Hematopoietic multipotent progenitor cell (in vitro differentiated cells): ENCODE measurements at regions not wholly inside any gene's neighbourhood (a gene's known extent, or its start where the extent isn't known, plus 50 kb on each side); places are given as distances from the start of the nearest gene placed in this dataset.
"Not testable (repeated sequence)": the region's sequence is repeated elsewhere in the genome, so short reads cannot be mapped to it uniquely, and the experiment has no call there.

Experiments
- DNase-seq, 3 donors: peaks; one replicate each; pipeline ENCODE4 v3.0.0-alpha.2; 2011 to 2015; ENCODE audit warnings: low read depth in 2 of 3, low spot score in 2 of 3

DNA sequence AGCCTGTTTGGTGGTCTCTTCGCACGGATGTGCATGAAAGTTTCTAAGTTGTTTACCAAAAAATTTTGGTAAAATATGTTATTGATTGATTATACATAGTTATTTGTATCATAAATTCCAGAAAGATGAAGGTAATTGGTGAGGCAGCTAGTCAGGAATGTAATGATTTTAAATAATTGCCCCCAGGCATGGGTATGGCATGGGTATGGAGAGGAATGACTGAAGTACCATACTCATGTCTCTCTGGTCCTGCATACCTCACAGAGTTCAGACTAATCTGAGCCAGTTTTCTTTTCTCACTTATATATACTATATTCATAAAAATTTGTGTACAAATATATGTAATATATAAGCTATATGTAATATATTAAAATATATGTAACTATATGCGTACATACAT is 329.0 kb upstream of the TECRL start:
- no peak for DNase-seq

DNA sequence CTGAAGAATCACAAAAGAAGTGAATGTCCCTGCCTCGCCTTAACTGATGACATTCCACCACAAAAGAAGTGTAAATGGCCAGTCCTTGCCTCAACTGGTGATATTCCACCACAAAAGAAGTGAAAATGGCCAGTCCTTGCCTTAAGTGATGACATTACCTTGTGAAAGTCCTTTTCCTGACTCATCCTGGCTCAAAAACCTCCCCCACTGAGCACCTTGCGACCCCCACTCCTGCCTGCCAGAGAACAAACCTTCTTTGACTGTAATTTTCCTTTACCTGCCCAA is 328.5 kb upstream of the TECRL start:
- not testable (repeated sequence) for DNase-seq

DNA sequence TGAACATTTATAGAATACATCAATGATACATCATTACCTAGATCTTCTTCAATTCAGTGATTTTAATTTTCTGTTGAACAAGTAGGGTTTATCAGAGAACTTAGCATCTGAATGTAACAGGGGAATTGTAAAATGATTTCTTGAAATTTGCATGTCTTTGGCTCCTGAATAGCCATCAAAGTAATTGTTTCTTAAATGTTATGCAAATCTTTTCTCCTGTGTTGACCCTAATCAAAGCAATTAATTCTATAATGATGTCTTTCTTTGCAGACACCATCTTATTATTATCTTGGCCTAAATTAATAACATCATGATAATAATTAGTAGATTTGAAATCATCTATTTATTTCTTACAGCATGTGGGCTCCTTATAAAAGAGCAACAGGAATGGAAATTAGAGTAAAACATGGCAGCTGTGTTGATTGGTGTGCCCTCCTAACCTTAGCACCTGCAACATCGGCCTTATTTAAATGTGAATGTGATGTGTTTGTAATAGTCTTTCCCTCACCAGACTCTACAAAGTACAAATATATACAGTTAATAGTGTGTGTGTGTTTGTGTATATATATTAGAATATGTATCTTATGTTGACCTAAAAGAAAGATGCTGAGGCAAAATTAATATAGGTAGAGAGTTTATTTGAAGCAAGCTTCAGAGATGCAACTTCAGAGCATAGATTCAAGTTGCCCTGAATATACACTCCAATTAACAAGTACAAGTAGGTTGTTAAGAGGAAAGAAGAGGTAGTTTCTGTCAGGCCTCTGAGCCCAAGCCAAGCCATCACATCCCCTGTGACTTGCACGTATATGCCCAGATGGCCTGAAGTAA is 328.0 kb upstream of the TECRL start:
- DNase-seq: no peak

DNA sequence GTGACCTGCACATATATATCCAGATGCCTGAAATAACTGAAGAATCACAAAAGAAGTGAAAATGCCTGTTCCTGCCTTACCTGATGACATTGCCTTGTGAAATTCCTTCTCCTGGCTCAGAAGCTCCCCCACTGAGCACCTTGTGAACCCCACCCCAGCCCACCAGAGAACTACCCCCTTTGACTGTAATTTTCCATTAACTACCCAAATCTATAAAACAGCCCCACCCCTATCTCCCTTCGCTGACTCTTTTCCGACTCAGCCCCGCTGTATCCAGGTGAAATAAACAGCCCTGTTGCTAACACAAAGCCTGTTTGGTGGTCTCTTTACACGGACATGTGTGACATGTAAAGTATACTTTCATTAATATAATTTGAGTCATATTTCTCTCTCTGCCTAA is 320.3 kb upstream of the TECRL start:
- no peak for DNase-seq

DNA sequence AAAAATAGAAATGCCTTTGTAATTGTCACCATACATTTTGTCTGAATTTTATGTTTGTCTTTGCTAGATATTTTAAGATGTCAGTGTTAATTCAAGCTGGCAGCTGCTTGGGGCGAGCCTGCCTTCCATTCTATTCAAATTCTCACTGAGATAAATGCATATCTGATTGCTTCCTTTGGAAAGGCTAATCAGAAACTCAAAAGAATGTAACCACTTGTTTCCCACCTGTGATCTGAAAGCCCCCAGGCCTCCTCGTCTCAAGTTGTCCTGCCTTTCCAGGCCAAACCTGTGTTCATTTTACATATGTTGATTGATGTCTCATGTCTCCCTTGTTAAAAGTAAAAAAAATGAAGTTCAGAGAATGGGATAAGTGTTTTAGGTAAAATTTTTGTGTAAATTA is 318.7 kb upstream of the TECRL start:
- no peak for DNase-seq

DNA sequence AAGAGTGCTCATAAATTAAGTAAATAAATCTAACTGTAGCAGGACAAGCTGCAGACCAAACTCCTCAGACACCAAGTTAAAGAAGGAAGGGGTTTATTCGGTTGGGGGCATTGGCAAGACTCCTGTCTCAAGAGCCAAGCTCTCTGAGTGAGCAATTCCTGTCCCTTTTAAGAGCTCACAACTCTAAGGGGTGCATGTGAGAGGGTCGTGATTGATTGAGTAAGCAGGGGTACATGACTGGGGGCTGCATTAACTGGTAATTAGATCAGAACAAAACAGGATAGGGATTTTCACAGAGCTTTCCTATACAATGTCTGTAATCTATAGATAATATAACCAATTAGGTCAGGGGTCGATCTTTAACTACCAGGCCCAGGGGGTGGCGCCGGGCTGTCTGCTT is 318.1 kb upstream of the TECRL start:
- DNase-seq: not testable (repeated sequence)

DNA sequence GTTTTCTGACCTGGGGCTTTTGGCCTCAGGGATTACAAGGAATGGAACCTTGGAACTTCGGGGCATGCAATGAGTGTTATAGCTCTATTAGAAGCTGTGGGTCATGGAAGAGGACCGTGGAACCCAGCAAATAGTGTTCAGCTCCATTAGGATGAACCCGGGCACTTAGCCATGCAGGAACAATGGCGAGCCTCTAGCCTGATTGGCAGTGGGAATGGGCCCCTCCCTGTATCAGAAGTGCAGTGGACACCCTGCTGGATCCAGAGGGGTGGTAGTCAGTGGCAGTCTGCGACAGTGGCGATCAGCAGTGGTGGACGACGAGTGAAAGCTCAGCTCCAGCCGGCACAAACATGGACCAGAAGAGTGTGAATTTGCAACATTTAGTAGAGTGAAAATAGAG is 315.4 kb upstream of the TECRL start:
- no peak for DNase-seq

DNA sequence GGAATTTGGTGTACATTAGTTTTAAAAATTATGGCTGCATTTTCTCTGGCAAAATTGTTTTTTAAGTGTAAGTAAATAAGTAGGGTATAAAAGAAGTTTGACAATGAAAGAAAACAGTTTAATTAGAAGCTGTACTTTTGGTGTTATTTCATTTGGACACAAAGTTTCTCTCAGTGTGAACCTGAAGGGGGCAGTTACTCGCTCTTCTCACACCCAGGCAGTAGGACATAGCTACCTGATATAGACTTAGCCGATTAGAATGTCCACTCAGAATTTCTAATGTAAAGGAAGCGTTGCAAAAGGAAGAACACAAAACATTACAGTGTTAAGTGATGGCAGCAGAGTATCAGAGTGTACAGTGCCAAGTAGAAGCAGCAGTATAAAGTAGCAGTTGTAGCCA is 311.9 kb upstream of the TECRL start:
- DNase-seq: no peak

DNA sequence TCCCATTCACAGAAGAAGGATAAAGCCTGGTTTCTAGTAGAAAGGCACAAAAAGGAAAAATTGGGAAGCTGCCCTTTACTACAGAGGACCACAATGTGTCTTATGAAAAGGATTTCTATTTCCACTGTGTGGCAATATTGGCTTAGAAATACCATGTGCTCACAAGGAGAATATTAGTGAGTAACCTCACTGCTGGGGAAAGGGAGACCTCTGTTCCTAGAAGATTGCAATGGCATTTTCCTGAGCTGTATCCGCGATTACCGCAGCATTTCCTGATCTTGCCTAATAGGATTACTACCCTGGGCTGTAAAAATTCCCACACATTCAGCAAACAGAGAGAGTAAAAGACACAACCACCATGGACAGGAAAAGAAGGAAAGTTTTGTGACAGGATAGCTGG is 308.8 kb upstream of the TECRL start:
- DNase-seq: no peak

DNA sequence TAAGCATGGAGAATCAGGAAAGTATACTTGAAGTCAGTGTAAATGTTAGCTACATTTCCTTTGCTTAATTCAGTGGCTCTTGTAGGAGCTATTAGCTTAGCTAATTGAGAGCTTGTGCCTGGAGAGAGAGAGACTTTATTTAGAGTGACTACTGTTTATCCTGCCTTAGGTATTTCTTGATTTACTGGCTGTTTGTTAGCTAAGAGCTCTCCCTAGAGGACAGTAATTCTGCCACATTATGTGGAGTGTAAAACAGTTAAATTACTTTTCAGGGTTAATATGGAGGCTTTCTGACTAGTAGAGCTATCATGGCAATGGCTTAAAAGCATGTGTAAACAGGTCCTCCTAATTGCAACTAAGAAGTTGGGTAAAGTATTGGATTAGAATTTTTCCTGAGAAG is 306.5 kb upstream of the TECRL start:
- DNase-seq: no peak

DNA sequence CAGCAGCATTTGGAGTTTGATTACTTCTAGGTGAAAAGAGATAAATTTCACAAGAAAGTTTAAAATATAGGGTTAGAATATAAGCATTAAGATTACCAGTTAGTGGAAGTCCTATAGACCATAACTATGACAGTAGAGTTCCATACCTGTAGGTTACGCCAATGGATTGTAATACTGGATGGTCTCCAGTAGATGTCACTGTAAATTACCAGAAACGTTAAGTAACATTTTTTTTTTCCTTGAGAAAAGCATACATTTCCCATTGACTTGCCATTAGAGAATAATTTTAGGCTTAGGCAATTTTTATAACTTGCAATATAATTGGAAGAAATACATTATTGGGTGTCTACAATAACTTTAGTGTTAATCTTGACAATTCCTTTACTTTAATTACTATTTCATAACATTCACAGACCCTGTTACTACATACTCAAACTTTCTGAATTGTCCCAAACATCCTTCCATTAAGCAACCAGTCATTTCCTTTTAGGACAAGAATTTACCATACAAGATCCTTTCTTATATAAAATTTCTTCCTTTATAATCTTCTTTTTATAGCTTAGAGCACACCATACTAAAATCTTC is 304.1 kb upstream of the TECRL start:
- DNase-seq: peak in 2 of 3 donors; percentile 7 to 40

DNA sequence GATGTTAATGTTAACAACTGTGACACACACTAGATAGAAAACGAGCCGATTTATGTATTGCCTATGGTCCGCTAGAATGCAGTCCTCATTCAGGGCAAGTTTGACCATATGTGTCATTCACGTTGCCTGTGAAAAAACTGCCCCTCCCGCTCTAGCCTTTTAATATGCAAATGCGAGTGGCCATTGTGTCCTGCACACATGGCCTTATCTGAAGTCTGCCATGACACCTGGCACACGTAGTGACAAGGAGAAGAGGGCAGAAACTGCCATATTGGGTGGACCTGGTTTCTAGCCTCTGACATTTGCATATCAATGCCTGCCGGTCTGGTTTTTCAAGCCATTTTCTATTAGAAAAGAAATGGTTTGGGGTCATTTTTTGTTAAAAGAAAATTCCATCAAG is 303.3 kb upstream of the TECRL start:
- no peak for DNase-seq

DNA sequence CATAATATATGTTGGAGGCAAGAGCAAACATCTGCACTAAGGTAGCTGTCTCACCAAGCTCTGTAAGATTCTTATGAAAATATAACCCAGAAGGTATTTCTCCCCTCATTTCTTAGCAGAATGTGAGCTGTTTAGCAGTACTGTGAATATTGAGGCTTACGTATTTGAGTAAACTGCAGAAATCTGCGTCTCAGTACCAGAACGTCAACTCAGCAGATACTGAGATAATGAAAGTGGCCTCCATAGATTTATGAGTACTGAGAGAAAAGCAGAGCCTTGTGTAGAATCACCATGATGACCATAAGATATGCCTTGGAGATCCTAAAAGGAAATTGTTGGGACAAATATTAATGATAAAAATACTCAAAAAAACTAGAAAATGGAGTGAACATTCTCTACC is 296.7 kb upstream of the TECRL start:
- DNase-seq: no peak

DNA sequence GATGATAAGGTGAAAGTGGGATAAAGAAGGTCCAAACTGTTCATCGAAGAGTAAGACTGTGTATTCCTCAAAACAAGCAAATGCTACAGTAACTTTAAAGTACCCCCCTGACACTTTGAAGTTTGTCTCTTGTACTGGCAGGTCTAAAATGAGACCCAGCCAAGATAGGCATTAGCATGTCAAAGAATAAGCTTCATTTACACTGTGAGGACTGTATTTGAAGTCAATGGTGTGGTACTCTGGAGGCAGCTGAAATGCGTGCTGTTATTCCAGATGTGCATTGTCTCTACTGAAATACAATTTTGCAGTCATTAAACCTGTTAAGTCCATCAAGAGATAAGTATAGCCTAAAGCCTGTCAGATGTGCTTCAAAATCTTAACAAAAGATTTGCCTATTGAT is 288.9 kb upstream of the TECRL start:
- no peak for DNase-seq

DNA sequence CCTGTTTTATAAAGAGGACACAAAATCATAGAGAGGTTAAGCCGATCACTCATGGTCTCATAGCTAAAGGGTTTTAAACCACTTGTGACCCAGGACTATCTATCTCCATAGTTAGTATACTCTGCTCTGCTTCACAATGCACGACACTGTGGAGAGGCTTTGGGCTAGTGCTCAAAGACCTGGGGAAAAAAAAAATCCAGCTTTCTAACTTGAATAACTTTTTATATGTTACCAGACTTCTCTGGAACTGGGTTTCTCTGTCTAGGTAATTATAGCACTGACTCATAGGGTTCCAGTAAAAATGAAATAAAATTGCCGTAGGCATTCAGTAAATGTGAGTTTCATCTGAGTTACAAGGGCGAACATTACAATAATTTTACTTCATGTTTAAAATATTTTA is 273.7 kb upstream of the TECRL start:
- DNase-seq: no peak

DNA sequence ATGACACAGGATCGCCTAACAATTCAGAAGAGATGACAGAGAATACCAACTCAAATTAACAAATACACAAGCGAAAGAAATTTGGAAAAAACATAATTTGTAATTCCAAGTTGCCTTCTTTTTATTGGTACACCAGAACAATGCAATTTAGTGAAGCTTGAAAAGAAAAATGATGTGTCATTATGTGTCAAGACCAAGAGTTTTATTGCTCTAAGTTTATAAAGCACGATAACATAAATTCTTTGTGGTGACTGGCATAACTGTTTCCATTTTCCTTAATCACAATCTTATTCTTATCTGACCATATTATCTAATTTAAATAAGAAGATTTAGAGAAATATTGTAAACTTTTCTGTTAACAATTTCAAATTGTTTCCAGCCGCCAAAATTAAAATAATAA is 273.2 kb upstream of the TECRL start:
- no peak for DNase-seq

DNA sequence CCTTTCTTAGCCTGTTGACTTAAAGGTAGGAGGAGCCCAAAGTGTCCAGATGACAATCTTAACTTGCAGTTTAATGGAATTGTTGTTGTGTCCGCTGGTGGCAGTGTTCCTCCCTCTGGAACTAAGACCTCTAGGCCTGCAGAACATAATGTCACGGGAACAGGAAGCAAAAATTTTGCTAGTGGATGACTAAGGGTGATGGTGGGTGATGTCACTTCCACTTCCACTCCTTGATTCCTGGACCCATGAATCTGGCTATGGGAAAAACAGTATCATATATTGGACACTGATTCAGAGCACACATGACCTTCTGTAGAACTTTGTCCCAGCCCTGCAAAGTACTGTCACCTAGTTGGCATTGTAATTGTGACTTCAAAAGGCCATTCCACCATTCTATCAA is 263.9 kb upstream of the TECRL start:
- DNase-seq: not testable (repeated sequence)

DNA sequence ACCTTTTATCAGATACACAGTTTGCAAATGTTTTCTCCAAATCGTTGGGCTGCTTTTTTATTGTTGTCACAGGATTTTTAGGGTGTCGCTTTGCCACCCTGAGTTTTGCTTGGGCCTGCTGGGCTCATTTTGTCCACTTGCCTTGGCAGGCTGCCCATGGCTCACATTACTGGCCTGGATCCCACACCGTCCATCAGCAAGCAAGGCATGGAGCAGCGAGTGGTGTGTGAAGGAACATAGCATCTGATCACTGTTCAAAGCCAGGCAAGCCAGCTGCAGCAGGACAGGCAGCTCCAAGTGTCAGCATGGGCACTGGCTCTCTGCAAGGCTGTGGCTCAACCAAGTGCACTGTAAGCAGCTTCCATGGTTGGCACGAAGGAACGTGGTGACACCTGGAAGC is 261.4 kb upstream of the TECRL start:
- no peak for DNase-seq

DNA sequence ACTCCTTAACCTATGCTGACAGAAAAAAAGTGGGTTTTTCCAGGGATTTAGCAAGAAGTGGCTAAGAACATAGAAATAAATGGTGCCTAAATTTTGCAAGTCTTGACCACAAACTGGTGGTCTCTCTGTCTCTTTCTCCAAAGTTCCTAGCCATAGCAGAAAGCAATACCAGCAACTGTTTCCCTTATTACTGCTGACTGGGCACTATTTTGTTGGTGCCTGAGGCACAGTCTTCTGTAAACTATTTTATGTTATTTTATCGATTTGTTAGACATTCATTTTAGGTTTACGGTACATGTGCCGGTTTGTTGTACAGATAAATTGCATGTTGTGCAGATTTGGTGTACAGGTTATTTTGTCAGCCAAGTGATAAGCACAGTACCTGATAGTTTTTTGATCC is 234.6 kb upstream of the TECRL start:
- DNase-seq: no peak

DNA sequence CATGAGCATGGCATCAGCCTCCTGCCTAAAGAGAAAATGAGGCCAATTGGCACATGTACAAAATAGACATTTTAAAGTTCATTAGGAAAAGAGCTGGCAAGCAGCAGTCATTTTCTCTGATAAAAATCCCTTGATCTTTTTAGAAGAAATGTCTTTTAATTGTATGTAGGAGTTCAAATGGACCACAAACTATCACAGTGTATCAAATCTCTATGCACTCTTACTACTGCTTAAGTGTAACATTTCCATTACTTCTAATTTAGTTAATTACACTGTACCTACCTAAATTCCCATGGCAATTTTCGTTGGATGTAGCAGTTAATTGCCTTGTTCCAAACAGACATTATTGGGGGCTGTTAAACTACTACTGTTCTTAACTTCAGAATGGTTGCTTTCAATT is 233.7 kb upstream of the TECRL start:
- DNase-seq: no peak

DNA sequence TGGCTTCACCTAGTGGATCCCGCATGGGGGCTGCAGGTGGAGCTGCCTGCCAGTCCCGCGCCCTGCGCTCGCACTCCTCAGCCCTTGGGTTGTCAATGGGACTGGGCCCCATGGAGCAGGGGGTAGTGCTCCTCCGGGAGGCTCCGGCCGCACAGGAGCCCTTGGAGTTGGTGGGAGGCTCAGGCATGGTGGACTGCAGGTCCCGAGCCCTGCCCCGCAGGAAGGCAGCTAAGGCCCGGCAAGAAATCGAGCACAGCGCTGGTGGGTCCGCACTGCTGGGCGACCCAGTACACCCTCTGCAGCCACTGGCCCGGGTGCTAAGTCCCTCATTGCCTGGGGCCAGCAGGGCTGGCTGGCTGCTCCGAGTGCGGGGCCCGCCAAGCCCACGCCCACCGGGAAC is 231.2 kb upstream of the TECRL start:
- not testable (repeated sequence) for DNase-seq

DNA sequence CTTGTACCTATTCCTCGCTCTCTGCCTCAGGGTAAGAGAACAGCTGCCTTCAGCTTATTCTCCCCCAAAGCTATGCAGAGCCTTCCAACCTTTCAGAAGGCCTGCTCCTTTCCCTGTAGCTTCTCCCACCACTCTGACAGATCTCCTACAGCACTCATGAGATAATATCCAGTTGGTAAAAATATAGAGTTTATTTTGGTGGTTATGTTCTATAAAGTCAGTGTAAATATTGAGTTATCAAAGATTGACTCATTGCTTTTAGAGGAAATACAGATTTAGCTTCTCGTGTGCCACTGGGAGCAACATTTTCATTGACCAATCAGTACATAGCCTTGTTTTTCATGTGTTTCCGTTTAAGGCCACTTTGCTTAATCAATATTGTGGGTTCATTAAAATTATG is 216.2 kb upstream of the TECRL start:
- DNase-seq: no peak

DNA sequence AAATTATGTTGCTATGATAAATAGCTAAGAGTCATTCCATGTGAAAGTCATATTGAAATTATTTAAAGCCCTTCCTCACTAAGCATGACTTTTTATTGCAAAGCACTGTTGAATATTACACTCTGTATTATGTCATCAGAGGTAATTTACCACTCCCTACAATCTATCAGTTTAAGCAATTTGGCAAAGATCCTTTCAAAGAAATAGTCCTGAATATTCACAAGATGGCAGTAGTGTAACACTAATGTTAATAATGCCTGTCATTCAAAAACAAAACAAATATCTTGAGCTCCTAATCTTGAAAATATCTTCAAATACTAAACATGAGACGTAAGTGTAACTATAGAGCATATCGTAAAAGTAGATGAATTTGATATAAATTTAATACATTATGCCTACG is 208.6 kb upstream of the TECRL start:
- DNase-seq: no peak
